ENCODE measurements at regions not wholly inside any gene's neighbourhood (a gene's known extent, or its start where the extent isn't known, plus 50 kb on each side); places are given as distances from the start of the nearest gene placed in this dataset.

DNA sequence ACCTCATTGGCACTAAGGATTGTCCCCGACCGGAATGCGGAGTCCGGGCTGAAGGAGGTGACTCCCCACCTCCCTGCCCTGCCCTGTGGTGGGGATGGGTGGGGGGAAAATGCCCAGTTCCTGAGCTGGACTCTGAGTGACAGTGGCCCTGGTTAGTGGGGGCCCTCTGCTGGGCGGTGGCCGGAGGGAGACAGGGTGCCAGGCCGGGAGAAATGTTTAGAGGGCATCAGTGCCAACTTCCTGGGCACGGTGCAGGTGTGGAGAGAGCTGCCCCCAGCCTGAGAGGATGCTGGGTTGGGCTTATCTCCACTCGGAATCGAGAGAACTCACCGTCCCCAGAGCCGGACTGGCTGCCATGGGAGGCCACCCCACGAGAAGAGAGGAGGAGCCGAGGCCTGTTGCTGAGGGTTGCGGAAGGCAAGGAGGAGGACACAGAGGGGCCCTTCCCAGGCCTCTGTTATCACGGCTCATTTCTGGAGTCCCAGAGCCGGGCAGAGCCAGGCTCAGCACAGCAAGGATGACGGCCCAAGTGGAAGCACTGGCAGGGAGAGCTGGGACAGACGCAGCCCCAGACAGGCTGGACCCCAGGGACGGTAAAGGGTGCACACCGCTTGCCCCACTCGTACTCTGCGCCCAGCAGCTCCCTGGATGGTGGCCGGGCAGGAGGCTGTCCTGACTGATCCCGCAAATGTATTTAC lies 156.7 kb downstream of the KIF26A start:
- DNase-seq: no peak
- Histone ChIP-seq H3K27ac (no peak overlapping the region), H3K27me3 (no peaks in the 10 kb centered on the region), H3K4me3 (replicated peaks in 1 of 3) (no peak overlapping the region), H3K9me3 (no peaks in the 10 kb centered on the region), H3K4me1 (no peaks in the 10 kb centered on the region), H3K36me3 (no peaks in the 10 kb centered on the region)
- no peak for TF ChIP-seq POLR2A (IDR thresholded peaks at IDR 0.05)
- TF ChIP-seq, protein P1, sequence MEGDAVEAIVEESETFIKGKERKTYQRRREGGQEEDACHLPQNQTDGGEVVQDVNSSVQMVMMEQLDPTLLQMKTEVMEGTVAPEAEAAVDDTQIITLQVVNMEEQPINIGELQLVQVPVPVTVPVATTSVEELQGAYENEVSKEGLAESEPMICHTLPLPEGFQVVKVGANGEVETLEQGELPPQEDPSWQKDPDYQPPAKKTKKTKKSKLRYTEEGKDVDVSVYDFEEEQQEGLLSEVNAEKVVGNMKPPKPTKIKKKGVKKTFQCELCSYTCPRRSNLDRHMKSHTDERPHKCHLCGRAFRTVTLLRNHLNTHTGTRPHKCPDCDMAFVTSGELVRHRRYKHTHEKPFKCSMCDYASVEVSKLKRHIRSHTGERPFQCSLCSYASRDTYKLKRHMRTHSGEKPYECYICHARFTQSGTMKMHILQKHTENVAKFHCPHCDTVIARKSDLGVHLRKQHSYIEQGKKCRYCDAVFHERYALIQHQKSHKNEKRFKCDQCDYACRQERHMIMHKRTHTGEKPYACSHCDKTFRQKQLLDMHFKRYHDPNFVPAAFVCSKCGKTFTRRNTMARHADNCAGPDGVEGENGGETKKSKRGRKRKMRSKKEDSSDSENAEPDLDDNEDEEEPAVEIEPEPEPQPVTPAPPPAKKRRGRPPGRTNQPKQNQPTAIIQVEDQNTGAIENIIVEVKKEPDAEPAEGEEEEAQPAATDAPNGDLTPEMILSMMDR (IDR thresholded peaks at IDR 0.05): no peak
- 62 to 71% methylated on average over 17 to 25 of the region's 25 CpGs for WGBS, 2 donors
- intact Hi-C loops (cut with DNase I): no loop called here

DNA sequence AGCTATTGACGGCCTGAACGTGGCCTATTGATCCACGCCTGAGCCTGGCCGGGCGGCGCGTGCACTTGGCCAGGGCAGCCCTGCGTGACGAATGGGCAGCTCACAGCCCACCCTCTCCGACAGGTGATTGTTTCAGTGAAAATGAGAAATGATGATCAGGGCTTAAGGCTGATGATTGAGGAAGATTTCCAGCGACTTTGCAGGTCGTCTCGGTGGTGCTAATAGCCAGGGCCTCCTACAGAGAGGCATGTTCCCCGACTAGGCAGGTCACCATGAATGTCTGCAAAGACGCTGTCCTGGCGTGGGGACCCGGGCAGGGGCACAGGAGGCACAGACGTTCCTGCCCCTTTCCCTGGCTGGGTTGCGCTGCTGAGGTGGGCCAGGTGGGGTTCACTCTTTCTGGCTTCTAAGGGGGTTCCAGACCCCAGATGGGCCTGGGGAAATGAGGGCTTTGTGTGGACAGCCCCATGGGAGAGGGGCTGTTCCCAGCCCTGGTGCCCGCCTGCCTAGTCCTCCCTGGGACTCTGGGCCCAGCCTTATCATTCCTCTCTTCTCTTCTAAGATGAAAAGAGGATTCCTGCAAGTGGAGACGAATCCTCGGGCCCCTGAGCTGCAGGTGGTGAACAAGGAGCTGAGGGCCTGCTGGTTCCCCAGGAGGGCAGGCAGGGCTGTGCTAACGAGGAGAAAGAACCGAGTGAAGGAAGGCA lies 157.4 kb downstream of the KIF26A start:
- H3K4me1 ChIP-seq: no peaks in the 10 kb centered on the region
- H3K27me3 ChIP-seq: no peaks in the 10 kb centered on the region
- no peaks in the 10 kb centered on the region for H3K36me3 ChIP-seq
- DNase-seq: no peak
- no peak overlapping the region for H3K4me3 ChIP-seq (replicated peaks in 1 of 3)
- no peak overlapping the region for H3K27ac ChIP-seq
- TF ChIP-seq, protein P1 (IDR thresholded peaks at IDR 0.05): no peak
- TF ChIP-seq POLR2A (IDR thresholded peaks at IDR 0.05): no peak
- intact Hi-C loops (cut with DNase I): no loop called here
- no peaks in the 10 kb centered on the region for H3K9me3 ChIP-seq
- WGBS, 2 donors: 59 to 84% methylated on average over 9 to 24 of the region's 24 CpGs

DNA sequence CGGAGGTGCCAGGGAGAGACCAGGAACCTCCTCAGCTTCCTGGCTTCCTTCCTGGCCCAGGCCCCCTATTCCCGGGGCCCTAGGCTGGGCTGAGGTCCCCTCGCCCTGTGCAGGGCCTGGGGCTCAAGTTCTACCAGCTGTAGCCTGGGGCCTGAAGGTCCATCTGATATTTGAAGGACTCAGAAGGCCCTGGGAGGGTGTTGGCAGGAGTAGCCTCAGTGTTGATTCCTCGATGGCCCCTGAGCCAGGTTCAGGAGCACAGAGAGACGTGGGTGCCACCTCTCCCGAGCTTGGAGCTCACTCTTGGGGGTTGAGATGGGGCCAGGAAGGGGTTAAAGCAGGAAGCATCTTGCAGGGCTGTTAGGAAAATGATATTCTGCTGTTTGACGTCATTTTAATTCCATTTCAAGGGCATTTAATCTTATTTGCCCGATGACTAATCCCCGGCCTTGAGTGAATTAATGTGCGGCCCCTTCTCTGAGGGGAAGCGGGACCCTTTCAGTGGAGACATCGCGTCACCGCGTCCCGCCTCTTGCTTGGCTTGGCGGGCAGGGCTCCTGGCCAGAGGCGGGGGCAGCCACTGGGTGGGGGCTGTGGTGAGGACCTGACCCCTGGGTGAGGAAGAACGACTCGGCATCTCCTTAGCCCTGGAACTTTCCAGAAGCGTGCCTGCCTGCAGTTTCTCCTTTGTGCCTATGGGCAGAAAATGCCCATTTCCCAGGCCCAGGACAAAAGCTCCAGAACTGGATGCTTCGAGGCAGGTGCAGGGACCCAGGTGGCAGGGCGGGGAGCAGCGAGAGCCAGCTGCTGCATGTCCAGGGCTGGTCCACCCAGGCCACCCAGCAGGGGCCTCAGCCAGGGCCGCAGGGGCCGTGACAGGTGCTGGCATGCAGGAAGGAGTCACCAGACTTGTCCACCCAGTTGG lies 158.3 kb downstream of the KIF26A start:
- intact Hi-C loops (cut with DNase I): no loop called here
- H3K4me1 ChIP-seq: no peaks in the 10 kb centered on the region
- no peak overlapping the region for H3K27ac ChIP-seq
- no peaks in the 10 kb centered on the region for H3K9me3 ChIP-seq
- H3K27me3 ChIP-seq: no peaks in the 10 kb centered on the region
- no peak overlapping the region for H3K4me3 ChIP-seq (replicated peaks in 1 of 3)
- 69 to 85% methylated on average over 17 to 24 of the region's 26 CpGs for WGBS, 2 donors
- TF ChIP-seq POLR2A (IDR thresholded peaks at IDR 0.05): no peak
- TF ChIP-seq, protein P1 (IDR thresholded peaks at IDR 0.05): no peak
- DNase-seq: no peak
- H3K36me3 ChIP-seq: no peaks in the 10 kb centered on the region

DNA sequence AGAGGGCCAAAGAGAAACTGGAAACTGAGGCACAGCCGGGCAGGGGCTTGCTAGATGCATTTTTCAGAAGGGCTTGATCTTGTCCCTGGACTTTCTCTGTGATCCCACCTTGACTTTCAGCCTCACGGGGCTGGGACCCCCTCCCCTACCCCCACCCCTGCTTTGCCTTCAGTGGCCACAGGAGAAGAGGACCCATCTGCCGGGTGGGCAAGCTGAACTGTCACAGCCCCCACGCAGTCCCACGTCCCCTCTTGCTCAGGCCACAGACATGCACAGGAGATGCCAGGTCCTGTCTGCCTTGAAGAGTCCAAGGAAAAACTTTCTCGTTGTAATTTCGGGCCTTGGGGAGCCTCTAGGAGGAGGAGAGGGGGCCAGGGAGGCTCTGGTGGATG lies 158.9 kb downstream of the KIF26A start:
- H3K9me3 ChIP-seq: no peaks in the 10 kb centered on the region
- no peak overlapping the region for H3K4me3 ChIP-seq (replicated peaks in 1 of 3)
- no peaks in the 10 kb centered on the region for H3K4me1 ChIP-seq
- H3K27ac ChIP-seq: no peak overlapping the region
- DNase-seq: no peak
- intact Hi-C loops (cut with DNase I): no loop called here
- no peaks in the 10 kb centered on the region for H3K36me3 ChIP-seq
- no peaks in the 10 kb centered on the region for H3K27me3 ChIP-seq
- whole genome bisulfite sequencing, 2 donors: 73 to 87% methylated on average over 5 to 6 of the region's 7 CpGs
- TF ChIP-seq POLR2A (IDR thresholded peaks at IDR 0.05): no peak
- TF ChIP-seq, protein P1 (IDR thresholded peaks at IDR 0.05): no peak
